Astrocyte (in vitro differentiated cells and primary cell): ENCODE measurements at regions not wholly inside any gene's neighbourhood (a gene's known extent, or its start where the extent isn't known, plus 50 kb on each side); places are given as distances from the start of the nearest gene placed in this dataset.

Experiments used
- DNase-seq: peaks from one replicate; pipeline ENCODE4 v3.0.0-alpha.2; 2010; ENCODE audit warnings: low read depth
- FAIRE-seq: peaks from 2 replicates; lab custom pipeline; 2011; peaks lifted over from hg19 to GRCh38; lab: Jason Lieb, UNC
- H2AFZ ChIP-seq: 2 replicates; pipeline ENCODE4 v1.6.0; 2012; ENCODE audit warnings: low read depth, low read length, inconsistent platforms
- H3K27ac ChIP-seq: 2 replicates; pipeline ENCODE4 v1.5.1; 2011; ENCODE audit warnings: low read depth, low read length, inconsistent platforms
- H3K27me3 ChIP-seq: 2 replicates; pipeline ENCODE4 v1.6.0; 2011; ENCODE audit warnings: low read length, inconsistent platforms; ENCODE audit not compliant: insufficient read depth
- H3K36me3 ChIP-seq: 2 replicates; pipeline ENCODE4 v1.5.1; 2011; ENCODE audit warnings: low read length, inconsistent platforms; ENCODE audit not compliant: insufficient read depth
- H3K4me1 ChIP-seq: 2 replicates; pipeline ENCODE4 v1.5.1; 2011; ENCODE audit warnings: low read length, inconsistent platforms; ENCODE audit not compliant: insufficient read depth
- H3K4me2 ChIP-seq: 2 replicates; pipeline ENCODE4 v1.6.0; 2012; ENCODE audit warnings: low read length, inconsistent platforms
- H3K4me3 ChIP-seq: 2 replicates; pipeline ENCODE4 v1.5.1; 2011; ENCODE audit warnings: low read depth, mild to moderate bottlenecking, low read length, inconsistent platforms; ENCODE audit not compliant: insufficient read depth
- H3K79me2 ChIP-seq: 2 replicates; pipeline ENCODE4 v1.6.0; 2012; ENCODE audit warnings: mild to moderate bottlenecking, low read length, inconsistent platforms; ENCODE audit not compliant: insufficient read depth
- H3K9ac ChIP-seq: 2 replicates; pipeline ENCODE4 v1.6.0; 2012; ENCODE audit warnings: mild to moderate bottlenecking, low read length, inconsistent platforms
- H3K9me3 ChIP-seq: 2 replicates; pipeline ENCODE4 v1.5.1; 2012; ENCODE audit warnings: low read depth, mild to moderate bottlenecking, low read length, inconsistent platforms; ENCODE audit not compliant: insufficient read depth
- H4K20me1 ChIP-seq: 2 replicates; pipeline ENCODE4 v1.6.0; 2012; ENCODE audit warnings: low read length, inconsistent platforms; ENCODE audit not compliant: insufficient read depth
- H3K27ac Mint-ChIP-seq: one replicate; pipeline ENCODE4 v1.8.0; 2021; ENCODE audit warnings: mild to moderate bottlenecking, mixed read lengths; ENCODE audit not compliant: unreplicated experiment
- H3K27me3 Mint-ChIP-seq: one replicate; pipeline ENCODE4 v1.8.0; 2021; ENCODE audit warnings: low read depth, mixed read lengths; ENCODE audit not compliant: unreplicated experiment
- H3K36me3 Mint-ChIP-seq: one replicate; pipeline ENCODE4 v1.8.0; 2021; ENCODE audit warnings: low read depth, mixed read lengths; ENCODE audit not compliant: unreplicated experiment
- H3K4me1 Mint-ChIP-seq: one replicate; pipeline ENCODE4 v1.8.0; 2021; ENCODE audit warnings: low read depth, mixed read lengths; ENCODE audit not compliant: unreplicated experiment
- H3K4me3 Mint-ChIP-seq: one replicate; pipeline ENCODE4 v1.8.0; 2021; ENCODE audit warnings: mild to moderate bottlenecking, moderate library complexity, mixed read lengths; ENCODE audit not compliant: unreplicated experiment
- H3K9me3 Mint-ChIP-seq: one replicate; pipeline ENCODE4 v1.8.0; 2021; ENCODE audit warnings: mild to moderate bottlenecking, mixed read lengths; ENCODE audit not compliant: unreplicated experiment
- CTCF ChIP-seq: IDR thresholded peaks from 2 replicates; pipeline ENCODE4 v1.5.1; 2011; ENCODE audit warnings: low read depth, mild to moderate bottlenecking, inconsistent platforms, low read length, moderate library complexity; ENCODE audit not compliant: insufficient read depth
- EZH2 ChIP-seq: IDR thresholded peaks from 2 replicates; pipeline ENCODE4 v1.6.1; 2012; ENCODE audit warnings: mild to moderate bottlenecking, low read length, inconsistent platforms; ENCODE audit not compliant: insufficient read depth

- Histone ChIP-seq H4K20me1 (no peaks in the 10 kb centered on the region), H3K36me3 (no peaks in the 10 kb centered on the region), H3K4me2 (no peak overlapping the region), H3K9ac (no peak overlapping the region), H3K4me1 (no peaks in the 10 kb centered on the region), H2AFZ (no peak overlapping the region), H3K27ac (no peak overlapping the region), H3K9me3 (peaks cover 4% of the 10 kb centered on the region), H3K27me3 (no peaks in the 10 kb centered on the region), H3K79me2 (no peaks in the 10 kb centered on the region), H3K4me3 (no peak overlapping the region)
- peaks cover 16% of the 10 kb centered on the region for H3K9me3 Mint-ChIP-seq
- H3K27me3 Mint-ChIP-seq, result peaks cover 3% of the 10 kb centered on the region
- peaks cover 4% of the 10 kb centered on the region for H3K36me3 Mint-ChIP-seq
- no peak overlapping the region for H3K27ac Mint-ChIP-seq
- TF ChIP-seq EZH2 (no peak), CTCF (no peak)
- DNase-seq (no peak), FAIRE-seq (no peak)
- peaks cover 10% of the 10 kb centered on the region for H3K4me1 Mint-ChIP-seq
- no peak overlapping the region for H3K4me3 Mint-ChIP-seq
These were observed 79.6 kb upstream of the CDK20 start for GRCh38 chr9:88053856-88054501.

GRCh38 chr9:88052321-88052965 lies 78.1 kb upstream of the CDK20 start:
- Histone ChIP-seq H3K9ac (no peak overlapping the region), H4K20me1 (no peaks in the 10 kb centered on the region), H3K4me3 (no peak overlapping the region), H3K4me1 (no peaks in the 10 kb centered on the region), H3K27ac (no peak overlapping the region), H2AFZ (no peak overlapping the region), H3K4me2 (no peak overlapping the region), H3K79me2 (no peaks in the 10 kb centered on the region), H3K27me3 (no peaks in the 10 kb centered on the region), H3K36me3 (no peaks in the 10 kb centered on the region), H3K9me3 (peaks cover 4% of the 10 kb centered on the region)
- DNase-seq, result peak; percentile 12
- H3K36me3 Mint-ChIP-seq, result peaks cover 4% of the 10 kb centered on the region
- H3K9me3 Mint-ChIP-seq, result peaks cover 16% of the 10 kb centered on the region
- peaks cover 10% of the 10 kb centered on the region for H3K4me1 Mint-ChIP-seq
- no peak overlapping the region for H3K27ac Mint-ChIP-seq
- FAIRE-seq, result no peak
- TF ChIP-seq EZH2, result no peak
- TF ChIP-seq CTCF, result no peak
- H3K27me3 Mint-ChIP-seq, result peaks cover 3% of the 10 kb centered on the region
- H3K4me3 Mint-ChIP-seq, result no peak overlapping the region

GRCh38 chr9:88051138-88051537 lies 76.8 kb upstream of the CDK20 start:
- Mint-ChIP-seq H3K4me3 (no peak overlapping the region), H3K9me3 (peaks cover 10% of the 10 kb centered on the region), H3K4me1 (peaks cover 2% of the 10 kb centered on the region), H3K27me3 (peaks cover 6% of the 10 kb centered on the region), H3K36me3 (peaks cover 4% of the 10 kb centered on the region), H3K27ac (no peak overlapping the region)
- no peak for TF ChIP-seq CTCF
- TF ChIP-seq EZH2, result no peak
- Histone ChIP-seq H3K9me3 (peaks cover 4% of the 10 kb centered on the region), H3K79me2 (no peaks in the 10 kb centered on the region), H3K4me2 (no peak overlapping the region), H3K36me3 (no peaks in the 10 kb centered on the region), H3K4me3 (no peak overlapping the region), H4K20me1 (no peaks in the 10 kb centered on the region), H3K4me1 (no peaks in the 10 kb centered on the region), H3K9ac (no peak overlapping the region), H3K27me3 (no peaks in the 10 kb centered on the region), H3K27ac (no peak overlapping the region), H2AFZ (no peak overlapping the region)
- FAIRE-seq, result no peak
- no peak for DNase-seq
